NCI-H146 treated with DMSO at 0.1 percent for 48 hours (cell line): ENCODE measurements at regions not wholly inside any gene's neighbourhood (a gene's known extent, or its start where the extent isn't known, plus 50 kb on each side); places are given as distances from the start of the nearest gene placed in this dataset.

Experiments
- DNase-seq: peaks from one replicate; lab custom pipeline; 2025; ENCODE audit not compliant: unreplicated experiment; lab: John Stamatoyannopoulos, UW

- DNase-seq = no peak
Observed at GRCh38 chr4:128394778-128395177, 107.2 kb upstream of the PGRMC2 start.

- DNase-seq = no peak
Observed at GRCh38 chr4:128393101-128393704, 105.6 kb upstream of the PGRMC2 start.

DNA sequence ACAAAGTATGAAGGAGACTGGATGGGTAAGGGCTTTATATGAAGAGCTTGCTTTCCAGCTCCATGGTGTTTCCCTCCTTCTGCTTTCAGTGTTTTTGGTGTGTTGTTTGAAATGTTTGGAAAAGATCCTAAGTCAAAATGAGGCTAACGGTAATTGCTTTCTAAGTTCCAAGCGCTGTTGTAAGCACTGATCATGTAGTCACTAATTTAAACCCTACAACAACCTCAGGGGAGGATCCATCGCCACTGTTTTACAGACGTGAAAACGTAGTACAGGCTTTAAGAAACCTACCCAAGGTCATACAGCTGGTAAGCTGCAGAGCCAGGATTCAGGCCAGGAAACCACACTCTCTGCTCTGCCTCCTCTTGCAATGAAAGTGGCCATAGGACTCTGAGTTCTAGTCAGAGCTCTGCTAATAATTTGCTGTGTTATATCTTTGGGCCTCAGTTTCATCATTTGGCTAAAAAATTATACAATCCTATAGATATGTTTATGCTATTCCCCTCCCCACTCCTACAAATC, 102.9 kb upstream of the PGRMC2 start:
- DNase-seq = no peak

DNA sequence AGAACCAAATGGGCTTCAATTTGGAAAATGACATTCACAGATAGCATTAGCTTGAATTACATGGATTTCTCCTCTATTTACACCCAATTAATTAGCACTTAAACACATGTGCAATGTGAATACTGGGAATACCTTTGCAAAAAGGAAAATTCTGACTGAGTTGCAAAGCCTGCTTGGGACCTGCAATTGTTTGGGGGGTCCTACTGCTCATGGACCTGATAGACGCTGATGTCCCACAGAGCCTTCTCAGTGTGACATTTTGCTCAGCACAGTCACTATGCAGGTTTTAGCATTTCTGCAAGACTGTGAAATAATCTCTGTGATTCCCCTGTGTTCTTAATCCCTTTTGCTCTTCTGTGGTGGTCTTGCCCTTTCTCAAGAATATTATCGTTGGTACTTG, 101.2 kb upstream of the PGRMC2 start:
- no peak for DNase-seq

DNA sequence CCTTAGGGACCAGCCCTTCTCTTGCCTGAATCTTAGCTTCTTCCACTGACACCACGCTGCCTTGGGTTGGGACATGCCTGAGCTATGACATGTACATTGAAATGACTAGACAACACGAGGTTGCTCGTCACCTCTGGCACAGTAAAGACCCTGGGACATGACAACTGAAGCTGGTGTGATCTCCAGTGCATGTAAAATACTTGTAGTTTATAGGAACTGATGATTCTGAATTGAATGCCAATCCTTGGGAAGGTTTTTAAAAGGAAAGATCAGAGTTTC, 100.7 kb upstream of the PGRMC2 start:
- DNase-seq = no peak

DNA sequence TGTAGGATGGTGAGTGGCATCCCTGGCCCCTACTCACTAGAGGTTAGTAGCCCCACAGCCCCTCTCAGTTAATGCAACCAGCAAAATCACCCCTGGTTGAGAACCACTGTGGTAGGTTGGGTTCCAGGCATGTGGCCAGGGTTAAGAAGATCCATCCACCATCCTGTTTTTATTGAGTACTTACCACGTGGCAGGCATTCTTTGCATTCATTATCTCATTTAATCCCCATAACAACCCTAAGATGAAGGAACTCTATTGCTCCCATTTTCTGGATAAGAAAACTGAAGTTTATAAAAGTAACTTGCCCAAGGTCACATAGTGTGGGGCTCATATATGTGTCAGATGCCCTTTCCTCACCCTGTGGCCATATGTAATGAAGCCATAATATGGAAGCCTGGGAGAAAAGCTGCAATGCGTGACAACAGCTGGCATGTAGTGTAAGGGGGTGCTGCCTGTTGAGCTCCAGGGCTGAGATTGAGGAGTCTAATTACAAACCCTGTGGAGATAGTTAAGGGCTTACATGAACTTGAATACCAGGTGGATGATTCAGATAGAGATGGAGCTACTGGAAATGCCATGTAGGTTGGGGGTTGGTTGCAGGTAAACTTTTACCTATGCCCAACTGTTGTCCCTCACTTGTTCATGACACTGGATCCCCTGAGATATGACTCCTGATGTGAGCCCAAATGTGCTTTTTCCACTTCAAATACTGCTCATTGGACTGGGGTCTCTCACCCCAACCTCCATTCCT, 100.2 kb upstream of the PGRMC2 start:
- no peak for DNase-seq

DNA sequence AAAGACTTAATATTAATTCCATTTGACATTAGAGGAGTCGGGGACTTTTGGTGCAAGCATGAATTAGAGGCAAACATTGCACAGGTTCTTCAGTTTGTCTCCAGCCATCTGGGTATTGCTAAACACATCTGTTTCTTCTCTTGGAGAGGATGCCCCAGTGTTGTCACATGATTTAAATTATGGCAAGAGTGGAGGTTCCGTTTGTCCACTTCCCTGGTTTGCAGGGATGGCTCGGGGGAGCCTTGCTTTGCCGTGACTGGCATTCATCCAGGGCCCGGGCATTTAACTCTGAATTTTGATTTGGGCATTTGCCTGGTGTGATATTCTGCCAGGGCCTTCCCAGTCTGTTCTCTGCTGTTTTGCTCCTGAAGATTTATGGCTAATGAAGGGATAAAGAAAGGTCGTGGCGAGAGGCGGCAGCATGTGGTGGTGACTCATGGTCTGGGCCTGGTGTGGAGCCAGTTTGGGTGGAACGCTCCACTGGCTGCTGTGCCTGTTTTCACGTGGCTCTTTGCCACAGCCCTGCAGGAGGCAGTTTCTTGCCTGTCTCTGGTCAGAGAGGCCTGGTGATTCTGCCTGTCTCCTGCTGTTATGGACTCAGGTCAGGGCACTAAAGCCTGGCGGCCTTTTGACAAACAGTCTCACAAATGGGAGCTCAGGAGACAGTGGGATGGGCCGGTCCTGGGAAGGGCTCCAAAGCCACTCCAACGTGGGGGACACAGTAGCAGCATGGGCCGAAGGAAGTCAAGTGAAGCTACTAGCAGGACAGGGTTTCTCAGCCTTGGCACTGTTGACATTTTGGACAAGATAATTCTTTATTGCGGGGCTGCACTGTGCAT, 99.4 kb upstream of the PGRMC2 start:
- DNase-seq = no peak

DNA sequence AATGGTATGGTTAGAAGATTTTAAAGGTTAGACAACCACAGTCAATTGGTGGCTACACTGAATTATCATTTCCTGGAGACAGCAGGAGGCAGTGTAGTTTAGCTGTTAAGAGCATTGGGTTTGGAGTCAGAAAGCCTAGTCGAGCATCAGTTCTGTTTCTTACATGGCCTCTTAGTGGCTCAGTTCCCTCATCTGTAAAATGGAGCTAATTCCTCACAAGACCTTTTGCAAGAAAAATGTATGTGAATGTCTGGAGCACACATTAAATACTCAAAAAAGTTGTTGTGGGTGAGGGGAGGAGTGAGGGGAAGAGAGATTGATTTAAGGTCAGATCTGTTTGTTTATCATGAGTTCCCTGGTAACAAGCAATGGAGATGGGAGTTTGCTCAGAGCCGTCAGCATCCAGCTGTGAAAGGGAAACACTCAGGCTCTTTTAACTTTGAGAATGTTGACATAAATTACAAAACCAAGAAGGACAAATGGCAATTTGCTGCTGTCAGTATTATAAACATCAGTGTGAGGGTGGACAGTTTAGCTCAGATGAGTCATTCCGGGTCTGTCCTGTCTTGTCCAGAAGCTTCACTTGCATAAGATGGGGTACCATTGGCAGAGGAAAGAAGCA, 98.2 kb upstream of the PGRMC2 start:
- DNase-seq = peak; percentile 15

- no peak for DNase-seq
Observed at GRCh38 chr4:128384765-128385598, 97.4 kb upstream of the PGRMC2 start.

- DNase-seq = no peak
Observed at GRCh38 chr4:128384091-128384520, 96.5 kb upstream of the PGRMC2 start.

GRCh38 chr4:128381748-128382559, 94.3 kb upstream of the PGRMC2 start:
- no peak for DNase-seq

GRCh38 chr4:128380306-128380705, 92.7 kb upstream of the PGRMC2 start:
- DNase-seq = no peak

- DNase-seq = no peak
Observed at GRCh38 chr4:128379860-128380259, 92.2 kb upstream of the PGRMC2 start.

GRCh38 chr4:128378668-128379067, 91.1 kb upstream of the PGRMC2 start:
- no peak for DNase-seq

DNA sequence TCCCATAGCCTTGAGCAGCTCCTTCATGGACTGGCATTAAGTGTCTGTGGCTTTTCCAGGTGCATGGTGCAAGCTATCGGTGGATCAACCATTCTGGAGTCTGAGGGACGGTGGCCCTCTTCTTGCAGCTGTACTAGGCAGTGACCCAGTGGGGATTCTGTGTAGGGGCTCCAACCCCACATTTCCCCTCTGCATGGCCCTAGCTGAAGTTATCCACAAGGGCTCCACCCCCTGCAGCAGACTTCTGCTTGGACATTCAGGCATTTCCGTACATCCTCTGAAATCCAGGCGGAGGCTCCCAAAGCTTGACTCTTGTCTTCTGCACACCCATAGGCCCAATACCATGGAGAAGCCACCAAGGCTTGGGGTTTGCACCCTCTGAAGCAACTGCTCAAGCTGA, 89.3 kb upstream of the PGRMC2 start:
- DNase-seq = no peak

DNA sequence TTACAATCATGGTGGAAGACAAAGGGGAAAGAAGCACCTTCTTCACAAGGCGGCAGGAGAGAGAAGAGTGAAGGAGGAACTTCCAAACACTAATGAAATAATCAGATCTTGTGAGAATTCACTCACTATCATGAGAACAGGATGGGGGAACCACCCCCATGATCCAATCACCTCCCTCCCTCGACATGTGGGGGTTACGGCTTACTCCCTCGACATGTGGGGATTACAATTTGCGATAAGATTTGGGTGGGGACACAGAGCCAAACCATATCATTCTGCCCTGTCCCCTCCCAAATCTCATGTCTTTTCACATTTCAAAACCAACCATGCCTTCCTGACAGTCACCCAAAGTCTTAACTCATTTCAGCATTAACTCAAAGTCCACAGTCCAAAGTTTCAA, 88.7 kb upstream of the PGRMC2 start:
- no peak for DNase-seq

DNA sequence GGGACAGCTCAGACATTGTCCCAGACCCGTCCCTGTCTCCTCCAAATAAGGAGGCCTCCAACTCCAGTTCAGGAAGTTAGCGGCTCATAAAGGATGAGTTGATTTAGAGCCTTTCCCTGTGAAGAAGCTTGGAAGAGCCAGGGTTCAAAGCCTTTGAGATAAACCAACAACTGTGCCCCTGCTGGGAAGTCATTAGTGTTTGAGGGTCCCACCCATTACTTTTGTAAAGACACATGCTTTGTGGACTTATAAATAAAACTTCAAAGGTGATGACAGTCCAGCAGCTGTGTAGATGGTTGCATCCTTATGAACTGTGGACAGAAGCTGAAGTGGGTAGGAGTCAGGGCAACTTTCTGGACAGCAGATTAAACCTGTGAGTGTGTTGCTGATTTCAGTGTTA, 86.0 kb upstream of the PGRMC2 start:
- no peak for DNase-seq

GRCh38 chr4:128371876-128372275, 84.3 kb upstream of the PGRMC2 start:
- DNase-seq = no peak

DNA sequence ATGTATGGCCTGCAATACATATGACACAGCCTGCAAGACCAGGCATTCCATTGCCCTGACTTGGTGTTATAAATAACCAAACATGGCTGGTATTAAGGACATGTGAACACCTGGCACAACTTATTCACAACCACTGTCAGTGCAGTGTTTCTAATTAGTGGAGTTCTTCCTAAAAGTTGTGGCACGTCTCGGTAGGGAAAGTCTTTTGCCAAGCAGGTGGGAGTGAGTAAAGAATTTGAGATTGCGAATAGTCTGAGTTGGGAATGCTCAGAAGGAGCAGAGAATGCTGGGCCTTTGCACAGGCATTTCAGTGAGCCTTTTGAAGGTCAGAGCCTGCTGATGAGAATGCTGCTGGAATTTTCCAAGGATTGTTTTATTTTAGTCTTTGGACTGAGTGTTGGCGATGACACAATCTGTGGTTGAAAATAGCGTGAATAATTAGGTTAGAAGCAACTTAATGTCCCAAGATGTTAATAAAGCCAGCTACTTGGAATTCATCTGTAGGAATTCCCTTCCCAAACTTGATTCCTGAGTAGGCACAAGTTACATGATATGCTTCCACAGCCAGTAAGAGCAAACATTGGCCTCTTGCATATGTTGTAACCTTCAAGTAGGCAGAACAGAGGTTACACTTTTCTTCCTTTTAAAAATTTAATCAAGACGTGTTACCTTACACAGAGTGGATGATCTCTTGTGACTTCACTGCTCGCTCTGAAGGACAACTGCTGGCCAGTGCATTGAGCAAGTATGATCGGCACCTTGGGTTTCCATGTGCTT, 83.6 kb upstream of the PGRMC2 start:
- DNase-seq = no peak
